ENCODE measurements at regions not wholly inside any gene's neighbourhood (a gene's known extent, or its start where the extent isn't known, plus 50 kb on each side); places are given as distances from the start of the nearest gene placed in this dataset.

DNA sequence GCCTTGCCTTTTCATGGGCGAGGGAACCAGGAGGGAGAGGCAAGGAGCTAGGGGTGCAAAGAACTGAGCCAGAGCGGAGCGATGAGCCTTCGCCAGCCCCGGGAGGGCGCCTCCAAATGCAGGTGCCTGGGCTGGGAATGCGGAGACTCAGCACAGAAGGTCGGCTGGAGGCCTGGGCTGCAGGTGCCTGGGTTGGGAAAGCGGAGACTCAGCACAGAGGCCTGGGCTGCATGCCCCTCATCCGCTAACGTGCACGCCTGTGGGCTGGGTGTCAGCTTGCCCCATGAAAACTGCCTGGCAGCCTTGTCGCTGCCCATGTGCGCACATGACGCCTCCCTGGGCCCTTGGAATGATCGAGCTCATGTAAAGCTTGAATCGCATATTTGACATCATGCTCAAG lies 51.8 kb downstream of the POM121L12 start:
- 89% methylated on average over 17 of the region's 17 CpGs for WGBS (ENCODE audit: insufficient coverage)
- no peak for DNase-seq
- H3K4me1 Mint-ChIP-seq, result no peaks in the 10 kb centered on the region
- Histone ChIP-seq H3K27me3 (replicated peaks in 1 of 2; ENCODE audit: control insufficient read depth in 2 of 2, extremely low read depth in 1 of 2, insufficient read depth in 2 of 2, low read length in 1 of 2) (no peaks in the 10 kb centered on the region), H3K9me3 (no peaks in the 10 kb centered on the region), H3K4me3 (ENCODE audit: control insufficient read depth in 1 of 2, extremely low read depth in 1 of 2, low read length in 1 of 2) (no peak overlapping the region), H3K36me3 (ENCODE audit: control insufficient read depth in 2 of 2, extremely low read depth in 1 of 2, insufficient read depth in 1 of 2, low read length in 1 of 2) (no peaks in the 10 kb centered on the region), H3K4me1 (ENCODE audit: control insufficient read depth in 1 of 2, extremely low read depth in 1 of 2, insufficient read depth in 2 of 2, low read length in 2 of 2) (no peaks in the 10 kb centered on the region), H3K27ac (ENCODE audit: low read length) (no peak overlapping the region)
- ATAC-seq (replicated peaks in 1 of 4), result no peak
- no peaks in the 10 kb centered on the region for H3K27me3 Mint-ChIP-seq
- no peak overlapping the region for H3K27ac Mint-ChIP-seq
- ChIA-PET POLR2A (no interaction called here), CTCF (no interaction called here)
- no peak overlapping the region for H3K4me3 Mint-ChIP-seq
- H3K9me3 Mint-ChIP-seq, result peaks cover 16 to 39% (median 21%) of the 10 kb centered on the region in 3 donors
- no peaks in the 10 kb centered on the region for H3K36me3 Mint-ChIP-seq

DNA sequence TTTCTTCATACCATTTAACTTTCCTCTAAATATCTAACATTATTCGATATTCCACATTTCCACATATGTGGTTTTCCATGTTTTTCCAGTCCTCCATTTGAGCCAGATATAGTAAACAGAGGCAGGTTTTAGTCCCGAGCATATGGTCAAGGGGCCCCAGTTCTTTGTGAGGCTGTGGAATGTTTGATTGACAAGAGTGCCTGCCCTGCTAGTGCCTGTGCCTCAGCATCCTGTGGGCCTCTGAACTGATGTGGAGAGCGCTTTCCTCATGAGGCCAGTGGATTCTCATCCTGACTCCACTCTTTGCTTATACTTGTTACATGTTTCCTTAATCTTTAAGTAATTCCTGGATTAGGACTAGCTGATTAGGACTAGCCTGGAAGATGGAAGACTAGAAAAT lies 58.8 kb downstream of the POM121L12 start:
- ATAC-seq (replicated peaks in 1 of 4), result no peak
- CTCF ChIA-PET, result no interaction called here
- peaks cover 7 to 43% (median 13%) of the 10 kb centered on the region in 3 donors for H3K9me3 Mint-ChIP-seq

DNA sequence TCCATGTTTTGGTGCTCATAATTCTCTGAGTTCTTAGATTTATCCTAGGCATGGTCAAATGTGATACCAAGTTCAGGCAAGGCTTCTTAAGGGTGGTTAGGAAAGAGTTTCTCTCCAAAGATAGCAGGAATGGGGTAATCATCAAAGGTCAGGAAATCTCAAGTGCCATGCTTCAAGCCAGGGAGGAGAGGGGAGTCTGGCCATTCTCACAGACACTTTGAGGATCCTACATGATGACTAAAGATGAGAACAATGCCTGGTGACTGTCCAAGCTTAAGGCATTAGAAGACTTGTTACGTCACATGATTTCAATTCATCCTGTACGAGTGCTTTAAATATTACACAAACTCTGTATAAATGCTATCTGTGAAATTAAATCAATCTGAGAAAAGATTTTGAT lies 59.4 kb downstream of the POM121L12 start:
- no peak overlapping the region for H3K4me3 Mint-ChIP-seq
- H3K4me1 ChIP-seq (ENCODE audit: control insufficient read depth in 1 of 2, extremely low read depth in 1 of 2, insufficient read depth in 2 of 2, low read length in 2 of 2), result no peaks in the 10 kb centered on the region
- POLR2A ChIA-PET, result no interaction called here
- no peaks in the 10 kb centered on the region for H3K4me1 Mint-ChIP-seq
- H3K9me3 Mint-ChIP-seq, result peaks cover 9 to 49% (median 13%) of the 10 kb centered on the region in 3 donors
- no peak for DNase-seq
- no CpG with 5 or more reads among the region's 2 CpGs for WGBS (ENCODE audit: insufficient coverage)
- no peaks in the 10 kb centered on the region for H3K27me3 ChIP-seq (replicated peaks in 1 of 2; ENCODE audit: control insufficient read depth in 2 of 2, extremely low read depth in 1 of 2, insufficient read depth in 2 of 2, low read length in 1 of 2)
- no peak overlapping the region for H3K4me3 ChIP-seq (ENCODE audit: control insufficient read depth in 1 of 2, extremely low read depth in 1 of 2, low read length in 1 of 2)
- no peak for ATAC-seq (replicated peaks in 1 of 4)
- H3K27me3 Mint-ChIP-seq, result no peaks in the 10 kb centered on the region
- H3K9me3 ChIP-seq, result no peaks in the 10 kb centered on the region
- H3K36me3 ChIP-seq (ENCODE audit: control insufficient read depth in 2 of 2, extremely low read depth in 1 of 2, insufficient read depth in 1 of 2, low read length in 1 of 2), result no peaks in the 10 kb centered on the region
- CTCF ChIA-PET, result no interaction called here
- H3K36me3 Mint-ChIP-seq, result no peaks in the 10 kb centered on the region
- H3K27ac ChIP-seq (ENCODE audit: low read length), result no peak overlapping the region
- H3K27ac Mint-ChIP-seq, result no peak overlapping the region

More for the DNA sequence above, 58.8 kb downstream of the POM121L12 start:
- Mint-ChIP-seq H3K4me3 (no peak overlapping the region), H3K27me3 (no peaks in the 10 kb centered on the region), H3K36me3 (no peaks in the 10 kb centered on the region), H3K4me1 (no peaks in the 10 kb centered on the region), H3K27ac (no peak overlapping the region)
- no peak for DNase-seq
- H3K27ac ChIP-seq (ENCODE audit: low read length), result no peak overlapping the region
- no peak overlapping the region for H3K4me3 ChIP-seq (ENCODE audit: control insufficient read depth in 1 of 2, extremely low read depth in 1 of 2, low read length in 1 of 2)
- no peaks in the 10 kb centered on the region for H3K27me3 ChIP-seq (replicated peaks in 1 of 2; ENCODE audit: control insufficient read depth in 2 of 2, extremely low read depth in 1 of 2, insufficient read depth in 2 of 2, low read length in 1 of 2)
- no peaks in the 10 kb centered on the region for H3K36me3 ChIP-seq (ENCODE audit: control insufficient read depth in 2 of 2, extremely low read depth in 1 of 2, insufficient read depth in 1 of 2, low read length in 1 of 2)
- POLR2A ChIA-PET, result no interaction called here
- H3K9me3 ChIP-seq, result no peaks in the 10 kb centered on the region
- no peaks in the 10 kb centered on the region for H3K4me1 ChIP-seq (ENCODE audit: control insufficient read depth in 1 of 2, extremely low read depth in 1 of 2, insufficient read depth in 2 of 2, low read length in 2 of 2)
- no CpG with 5 or more reads among the region's 3 CpGs for WGBS (ENCODE audit: insufficient coverage)

DNA sequence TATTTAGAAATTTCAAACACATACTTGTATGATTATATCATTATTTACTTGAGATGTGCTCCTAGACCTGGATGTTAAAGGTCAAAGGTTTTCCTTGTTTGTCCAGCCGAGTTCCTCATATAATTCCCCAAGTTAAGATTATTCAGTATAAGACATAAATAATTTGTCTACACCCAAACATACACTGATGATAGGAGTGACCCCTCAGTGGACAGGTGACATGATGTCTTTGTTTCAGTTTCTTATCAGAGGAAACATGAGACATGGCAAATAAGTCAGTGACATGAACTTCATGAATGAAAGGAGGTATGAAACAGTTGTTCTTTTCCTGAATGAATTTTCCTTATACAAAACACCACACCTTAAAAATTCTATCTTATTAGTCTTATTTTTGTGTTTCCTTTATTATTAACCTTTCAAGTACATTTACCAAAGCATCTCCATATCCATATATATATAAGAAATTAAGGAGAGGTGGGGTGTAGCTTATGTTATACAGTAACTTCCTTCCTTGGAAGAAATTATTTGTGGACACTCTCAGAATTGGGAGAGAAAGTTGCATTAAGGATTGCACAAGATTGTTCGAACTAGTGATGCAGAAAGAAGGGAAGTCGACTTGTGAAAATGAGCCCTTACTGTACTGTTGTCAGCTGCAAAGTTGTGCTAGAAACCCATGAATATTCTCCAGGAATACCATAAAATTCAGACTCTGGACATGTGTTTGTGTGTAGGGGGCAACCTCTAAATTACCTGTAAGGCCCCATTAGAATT lies 60.5 kb downstream of the POM121L12 start:
- H3K9me3 Mint-ChIP-seq, result peaks cover 11 to 55% (median 13%) of the 10 kb centered on the region in 3 donors
- POLR2A ChIA-PET, result no interaction called here
- WGBS (ENCODE audit: insufficient coverage), result no CpG with 5 or more reads among the region's 3 CpGs

DNA sequence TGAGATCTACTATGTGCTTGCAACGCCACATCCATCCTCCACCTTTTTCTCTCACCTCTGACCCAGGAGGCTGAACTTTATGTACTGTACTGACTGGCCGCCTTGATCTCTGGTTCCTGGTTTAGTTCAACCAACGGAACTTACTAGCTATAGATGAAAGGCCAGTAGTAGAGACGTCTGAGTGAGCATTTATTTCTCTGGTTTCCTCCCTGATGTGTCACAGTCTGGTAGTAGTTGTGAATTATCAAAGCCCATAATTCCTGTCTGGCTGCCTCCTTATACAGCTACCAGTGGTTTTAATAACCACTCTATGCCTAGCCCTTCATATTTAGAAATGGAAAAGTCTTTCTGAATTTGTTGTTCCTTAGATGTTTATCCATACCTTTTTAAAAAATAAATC lies 64.7 kb downstream of the POM121L12 start:
- Histone ChIP-seq H3K4me3 (ENCODE audit: control insufficient read depth in 1 of 2, extremely low read depth in 1 of 2, low read length in 1 of 2) (no peak overlapping the region), H3K9me3 (no peaks in the 10 kb centered on the region), H3K4me1 (ENCODE audit: control insufficient read depth in 1 of 2, extremely low read depth in 1 of 2, insufficient read depth in 2 of 2, low read length in 2 of 2) (no peaks in the 10 kb centered on the region), H3K36me3 (ENCODE audit: control insufficient read depth in 2 of 2, extremely low read depth in 1 of 2, insufficient read depth in 1 of 2, low read length in 1 of 2) (no peaks in the 10 kb centered on the region), H3K27me3 (replicated peaks in 1 of 2; ENCODE audit: control insufficient read depth in 2 of 2, extremely low read depth in 1 of 2, insufficient read depth in 2 of 2, low read length in 1 of 2) (no peaks in the 10 kb centered on the region), H3K27ac (ENCODE audit: low read length) (no peak overlapping the region)
- no peaks in the 10 kb centered on the region for H3K36me3 Mint-ChIP-seq
- H3K4me3 Mint-ChIP-seq, result no peak overlapping the region
- H3K27me3 Mint-ChIP-seq, result no peaks in the 10 kb centered on the region
- H3K9me3 Mint-ChIP-seq, result peaks cover 13 to 40% (median 14%) of the 10 kb centered on the region in 3 donors
- WGBS (ENCODE audit: insufficient coverage), result no CpG with 5 or more reads among the region's 4 CpGs
- H3K27ac Mint-ChIP-seq, result no peak overlapping the region
- no peaks in the 10 kb centered on the region for H3K4me1 Mint-ChIP-seq
- no peak for ATAC-seq (replicated peaks in 1 of 4)
- no peak for DNase-seq
- CTCF ChIA-PET, result no interaction called here
- POLR2A ChIA-PET, result no interaction called here

More for the DNA sequence above, 60.5 kb downstream of the POM121L12 start:
- no peak overlapping the region for H3K27ac Mint-ChIP-seq
- no peak for DNase-seq
- no peak overlapping the region for H3K4me3 ChIP-seq (ENCODE audit: control insufficient read depth in 1 of 2, extremely low read depth in 1 of 2, low read length in 1 of 2)
- no peaks in the 10 kb centered on the region for H3K27me3 Mint-ChIP-seq
- no peaks in the 10 kb centered on the region for H3K4me1 Mint-ChIP-seq
- H3K27ac ChIP-seq (ENCODE audit: low read length), result no peak overlapping the region
- no peaks in the 10 kb centered on the region for H3K9me3 ChIP-seq
- H3K36me3 Mint-ChIP-seq, result no peaks in the 10 kb centered on the region
- no peaks in the 10 kb centered on the region for H3K4me1 ChIP-seq (ENCODE audit: control insufficient read depth in 1 of 2, extremely low read depth in 1 of 2, insufficient read depth in 2 of 2, low read length in 2 of 2)
- H3K27me3 ChIP-seq (replicated peaks in 1 of 2; ENCODE audit: control insufficient read depth in 2 of 2, extremely low read depth in 1 of 2, insufficient read depth in 2 of 2, low read length in 1 of 2), result no peaks in the 10 kb centered on the region
- H3K4me3 Mint-ChIP-seq, result no peak overlapping the region
- no peaks in the 10 kb centered on the region for H3K36me3 ChIP-seq (ENCODE audit: control insufficient read depth in 2 of 2, extremely low read depth in 1 of 2, insufficient read depth in 1 of 2, low read length in 1 of 2)
- ATAC-seq (replicated peaks in 1 of 4), result no peak
- CTCF ChIA-PET, result no interaction called here

DNA sequence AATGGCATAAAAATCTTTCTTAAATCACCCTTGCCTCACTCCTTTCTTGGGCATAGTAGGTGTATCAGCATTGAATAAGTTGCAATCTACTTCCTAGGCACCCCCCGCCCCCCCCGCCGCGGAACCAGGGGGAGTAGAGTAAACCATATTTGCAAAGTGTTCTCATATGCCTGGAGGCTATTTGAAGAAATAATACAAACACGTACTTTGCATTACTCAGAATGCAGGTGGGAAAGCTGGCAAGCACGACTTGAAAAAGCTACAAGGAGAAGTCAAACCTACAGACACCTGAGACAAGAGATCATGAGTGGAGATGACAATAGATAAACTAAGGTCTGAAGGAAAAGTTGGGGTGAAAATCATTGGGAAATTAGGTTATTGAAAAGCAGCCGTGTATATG lies 65.6 kb downstream of the POM121L12 start:
- Mint-ChIP-seq H3K36me3 (no peaks in the 10 kb centered on the region), H3K27ac (no peak overlapping the region), H3K27me3 (no peaks in the 10 kb centered on the region), H3K9me3 (peaks cover 14 to 41% (median 16%) of the 10 kb centered on the region in 3 donors), H3K4me1 (no peaks in the 10 kb centered on the region), H3K4me3 (no peak overlapping the region)
- WGBS (ENCODE audit: insufficient coverage), result no CpG with 5 or more reads among the region's 7 CpGs
- Histone ChIP-seq H3K4me3 (ENCODE audit: control insufficient read depth in 1 of 2, extremely low read depth in 1 of 2, low read length in 1 of 2) (no peak overlapping the region), H3K4me1 (ENCODE audit: control insufficient read depth in 1 of 2, extremely low read depth in 1 of 2, insufficient read depth in 2 of 2, low read length in 2 of 2) (no peaks in the 10 kb centered on the region), H3K27ac (ENCODE audit: low read length) (no peak overlapping the region), H3K9me3 (no peaks in the 10 kb centered on the region), H3K27me3 (replicated peaks in 1 of 2; ENCODE audit: control insufficient read depth in 2 of 2, extremely low read depth in 1 of 2, insufficient read depth in 2 of 2, low read length in 1 of 2) (no peaks in the 10 kb centered on the region), H3K36me3 (ENCODE audit: control insufficient read depth in 2 of 2, extremely low read depth in 1 of 2, insufficient read depth in 1 of 2, low read length in 1 of 2) (no peaks in the 10 kb centered on the region)
- ATAC-seq (replicated peaks in 1 of 4), result no peak
- ChIA-PET CTCF (no interaction called here), POLR2A (no interaction called here)
- no peak for DNase-seq

DNA sequence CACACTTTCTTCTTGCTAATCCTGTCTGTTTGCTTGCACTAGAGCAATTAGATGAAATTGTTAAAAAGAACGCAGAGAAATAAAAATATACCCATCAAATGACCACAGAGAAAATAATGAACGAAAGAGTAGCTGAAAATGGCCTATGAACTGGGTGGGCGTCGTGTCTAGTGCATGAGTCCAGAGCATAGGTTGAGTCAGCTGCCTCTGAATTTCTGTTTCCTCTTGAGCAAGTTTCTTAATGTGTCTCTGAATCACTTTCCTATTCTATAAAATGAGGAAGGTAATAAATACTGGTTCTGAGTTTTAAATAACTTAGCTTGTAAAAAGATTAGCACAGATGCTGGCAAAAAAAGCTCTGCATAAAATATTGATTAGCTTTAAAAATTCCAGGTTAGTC lies 75.0 kb downstream of the POM121L12 start:
- H3K9me3 Mint-ChIP-seq, result peaks cover 4 to 12% (median 12%) of the 10 kb centered on the region in 3 donors
- Histone ChIP-seq H3K36me3 (ENCODE audit: control insufficient read depth in 2 of 2, extremely low read depth in 1 of 2, insufficient read depth in 1 of 2, low read length in 1 of 2) (no peaks in the 10 kb centered on the region), H3K9me3 (peaks cover 2% of the 10 kb centered on the region), H3K27me3 (replicated peaks in 1 of 2; ENCODE audit: control insufficient read depth in 2 of 2, extremely low read depth in 1 of 2, insufficient read depth in 2 of 2, low read length in 1 of 2) (no peaks in the 10 kb centered on the region), H3K27ac (ENCODE audit: low read length) (no peak overlapping the region), H3K4me3 (ENCODE audit: control insufficient read depth in 1 of 2, extremely low read depth in 1 of 2, low read length in 1 of 2) (no peak overlapping the region), H3K4me1 (ENCODE audit: control insufficient read depth in 1 of 2, extremely low read depth in 1 of 2, insufficient read depth in 2 of 2, low read length in 2 of 2) (no peaks in the 10 kb centered on the region)
- no peak overlapping the region for H3K27ac Mint-ChIP-seq
- H3K4me1 Mint-ChIP-seq, result no peaks in the 10 kb centered on the region
- no peaks in the 10 kb centered on the region for H3K36me3 Mint-ChIP-seq
- ChIA-PET POLR2A (no interaction called here), CTCF (no interaction called here)
- WGBS (ENCODE audit: insufficient coverage), result 80% methylated on average over 1 of the region's 4 CpGs
- no peak overlapping the region for H3K4me3 Mint-ChIP-seq
- ATAC-seq (replicated peaks in 1 of 4), result no peak
- no peaks in the 10 kb centered on the region for H3K27me3 Mint-ChIP-seq
- DNase-seq, result no peak
